Upper lobe of left lung (tissue), 4 donors: ENCODE measurements at regions not wholly inside any gene's neighbourhood (a gene's known extent, or its start where the extent isn't known, plus 50 kb on each side); places are given as distances from the start of the nearest gene placed in this dataset.

Experiments used
- EP300 ChIP-seq, 4 donors: sonication (generic); formaldehyde crosslinking; IDR thresholded peaks; one replicate each; pipeline ENCODE4 v1.5.1; 2017; ENCODE audit warnings: antibody characterized with exemption in 4 of 4, control low read depth in 2 of 4
- TF ChIP-seq, protein P1 (sequence below), 6 experiments: fragments of 450-650 bp in 4 of 6; fragments of 200-600 bp in 2 of 6; sonication (generic) in 2 of 6; IDR thresholded peaks; one replicate each; pipeline ENCODE4 v1.5.1; 2016 to 2019; ENCODE audit warnings: antibody characterized with exemption in 6 of 6

DNA sequence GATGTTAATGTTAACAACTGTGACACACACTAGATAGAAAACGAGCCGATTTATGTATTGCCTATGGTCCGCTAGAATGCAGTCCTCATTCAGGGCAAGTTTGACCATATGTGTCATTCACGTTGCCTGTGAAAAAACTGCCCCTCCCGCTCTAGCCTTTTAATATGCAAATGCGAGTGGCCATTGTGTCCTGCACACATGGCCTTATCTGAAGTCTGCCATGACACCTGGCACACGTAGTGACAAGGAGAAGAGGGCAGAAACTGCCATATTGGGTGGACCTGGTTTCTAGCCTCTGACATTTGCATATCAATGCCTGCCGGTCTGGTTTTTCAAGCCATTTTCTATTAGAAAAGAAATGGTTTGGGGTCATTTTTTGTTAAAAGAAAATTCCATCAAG lies 303.3 kb upstream of the TECRL start:
- TF ChIP-seq EP300 (IDR thresholded peaks at IDR 0.05), result no peak
- TF ChIP-seq, protein P1, sequence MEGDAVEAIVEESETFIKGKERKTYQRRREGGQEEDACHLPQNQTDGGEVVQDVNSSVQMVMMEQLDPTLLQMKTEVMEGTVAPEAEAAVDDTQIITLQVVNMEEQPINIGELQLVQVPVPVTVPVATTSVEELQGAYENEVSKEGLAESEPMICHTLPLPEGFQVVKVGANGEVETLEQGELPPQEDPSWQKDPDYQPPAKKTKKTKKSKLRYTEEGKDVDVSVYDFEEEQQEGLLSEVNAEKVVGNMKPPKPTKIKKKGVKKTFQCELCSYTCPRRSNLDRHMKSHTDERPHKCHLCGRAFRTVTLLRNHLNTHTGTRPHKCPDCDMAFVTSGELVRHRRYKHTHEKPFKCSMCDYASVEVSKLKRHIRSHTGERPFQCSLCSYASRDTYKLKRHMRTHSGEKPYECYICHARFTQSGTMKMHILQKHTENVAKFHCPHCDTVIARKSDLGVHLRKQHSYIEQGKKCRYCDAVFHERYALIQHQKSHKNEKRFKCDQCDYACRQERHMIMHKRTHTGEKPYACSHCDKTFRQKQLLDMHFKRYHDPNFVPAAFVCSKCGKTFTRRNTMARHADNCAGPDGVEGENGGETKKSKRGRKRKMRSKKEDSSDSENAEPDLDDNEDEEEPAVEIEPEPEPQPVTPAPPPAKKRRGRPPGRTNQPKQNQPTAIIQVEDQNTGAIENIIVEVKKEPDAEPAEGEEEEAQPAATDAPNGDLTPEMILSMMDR (IDR thresholded peaks at IDR 0.05), result no peak
